Nephron (organoid): ENCODE measurements at regions not wholly inside any gene's neighbourhood (a gene's known extent, or its start where the extent isn't known, plus 50 kb on each side); places are given as distances from the start of the nearest gene placed in this dataset.

Source experiments
- H3K27ac Mint-ChIP-seq, 3 experiments: 2 replicates each; pipeline ENCODE4 v1.8.0; 2020; ENCODE audit warnings: mixed read lengths in 3 of 3, mild to moderate bottlenecking in 2 of 3, moderate library complexity in 1 of 3
- H3K27me3 Mint-ChIP-seq: 2 replicates; pipeline ENCODE4 v1.8.0; 2021; ENCODE audit warnings: low read depth, mild to moderate bottlenecking, moderate library complexity, mixed read lengths
- H3K36me3 Mint-ChIP-seq: 2 replicates; pipeline ENCODE4 v1.8.0; 2020; ENCODE audit warnings: low read depth, mixed read lengths
- H3K4me1 Mint-ChIP-seq: 2 replicates; pipeline ENCODE4 v1.8.0; 2020; ENCODE audit warnings: mixed read lengths
- H3K4me3 Mint-ChIP-seq, 3 experiments: 2 replicates each; pipeline ENCODE4 v1.8.0; 2020; ENCODE audit warnings: mild to moderate bottlenecking in 3 of 3, mixed read lengths in 3 of 3, moderate library complexity in 2 of 3
- H3K9me3 Mint-ChIP-seq: 2 replicates; pipeline ENCODE4 v1.8.0; 2020; ENCODE audit warnings: mixed read lengths
- TF ChIP-seq, protein P1 (sequence below), 3 experiments: fragments of 200-600 bp; sonication (generic); IDR thresholded peaks; one replicate each; pipeline ENCODE4 v1.5.0; 2021; ENCODE audit warnings: antibody characterized with exemption in 3 of 3; ENCODE audit not compliant: unreplicated experiment in 3 of 3

GRCh38 chr9:106421772-106422171 lies 441.2 kb upstream of the ZNF462 start:
- Mint-ChIP-seq H3K27me3 (no peaks in the 10 kb centered on the region), H3K9me3 (no peaks in the 10 kb centered on the region), H3K27ac (no peak overlapping the region), H3K4me1 (peaks cover 26% of the 10 kb centered on the region), H3K4me3 (no peak overlapping the region), H3K36me3 (no peaks in the 10 kb centered on the region)
- TF ChIP-seq, protein P1, sequence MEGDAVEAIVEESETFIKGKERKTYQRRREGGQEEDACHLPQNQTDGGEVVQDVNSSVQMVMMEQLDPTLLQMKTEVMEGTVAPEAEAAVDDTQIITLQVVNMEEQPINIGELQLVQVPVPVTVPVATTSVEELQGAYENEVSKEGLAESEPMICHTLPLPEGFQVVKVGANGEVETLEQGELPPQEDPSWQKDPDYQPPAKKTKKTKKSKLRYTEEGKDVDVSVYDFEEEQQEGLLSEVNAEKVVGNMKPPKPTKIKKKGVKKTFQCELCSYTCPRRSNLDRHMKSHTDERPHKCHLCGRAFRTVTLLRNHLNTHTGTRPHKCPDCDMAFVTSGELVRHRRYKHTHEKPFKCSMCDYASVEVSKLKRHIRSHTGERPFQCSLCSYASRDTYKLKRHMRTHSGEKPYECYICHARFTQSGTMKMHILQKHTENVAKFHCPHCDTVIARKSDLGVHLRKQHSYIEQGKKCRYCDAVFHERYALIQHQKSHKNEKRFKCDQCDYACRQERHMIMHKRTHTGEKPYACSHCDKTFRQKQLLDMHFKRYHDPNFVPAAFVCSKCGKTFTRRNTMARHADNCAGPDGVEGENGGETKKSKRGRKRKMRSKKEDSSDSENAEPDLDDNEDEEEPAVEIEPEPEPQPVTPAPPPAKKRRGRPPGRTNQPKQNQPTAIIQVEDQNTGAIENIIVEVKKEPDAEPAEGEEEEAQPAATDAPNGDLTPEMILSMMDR (IDR thresholded peaks at IDR 0.05; ENCODE audit: unreplicated experiment in 3 of 3), result no peak

GRCh38 chr9:106423575-106423974 lies 439.4 kb upstream of the ZNF462 start:
- Mint-ChIP-seq H3K27ac (no peak overlapping the region), H3K9me3 (no peaks in the 10 kb centered on the region), H3K27me3 (no peaks in the 10 kb centered on the region), H3K36me3 (no peaks in the 10 kb centered on the region), H3K4me1 (peaks cover 26% of the 10 kb centered on the region), H3K4me3 (no peak overlapping the region)
- TF ChIP-seq, protein P1 (IDR thresholded peaks at IDR 0.05; ENCODE audit: unreplicated experiment in 3 of 3), result no peak

DNA sequence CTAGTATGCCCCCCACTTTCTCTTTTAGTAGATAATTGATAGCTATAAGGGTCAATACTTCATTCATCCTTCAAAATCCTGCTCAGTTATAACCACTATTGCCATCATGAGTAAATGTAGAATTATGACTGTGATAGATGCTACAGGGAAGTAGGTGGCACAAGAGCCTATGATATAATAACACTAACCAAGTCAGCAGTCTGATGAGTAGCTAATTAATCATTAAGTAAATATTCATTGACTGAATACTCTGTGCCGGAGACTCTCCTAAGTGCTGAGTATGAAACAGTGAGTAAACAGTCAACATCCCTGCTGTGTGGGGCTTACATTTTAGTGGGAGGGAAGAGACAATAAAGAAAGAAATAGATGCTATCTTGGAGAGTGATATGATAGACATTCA lies 430.3 kb upstream of the ZNF462 start:
- no peak overlapping the region for H3K27ac Mint-ChIP-seq
- no peaks in the 10 kb centered on the region for H3K36me3 Mint-ChIP-seq
- H3K4me1 Mint-ChIP-seq, result no peaks in the 10 kb centered on the region
- no peak overlapping the region for H3K4me3 Mint-ChIP-seq
- TF ChIP-seq, protein P1 (IDR thresholded peaks at IDR 0.05; ENCODE audit: unreplicated experiment in 3 of 3), result no peak
- H3K27me3 Mint-ChIP-seq, result no peaks in the 10 kb centered on the region
- H3K9me3 Mint-ChIP-seq, result no peaks in the 10 kb centered on the region

DNA sequence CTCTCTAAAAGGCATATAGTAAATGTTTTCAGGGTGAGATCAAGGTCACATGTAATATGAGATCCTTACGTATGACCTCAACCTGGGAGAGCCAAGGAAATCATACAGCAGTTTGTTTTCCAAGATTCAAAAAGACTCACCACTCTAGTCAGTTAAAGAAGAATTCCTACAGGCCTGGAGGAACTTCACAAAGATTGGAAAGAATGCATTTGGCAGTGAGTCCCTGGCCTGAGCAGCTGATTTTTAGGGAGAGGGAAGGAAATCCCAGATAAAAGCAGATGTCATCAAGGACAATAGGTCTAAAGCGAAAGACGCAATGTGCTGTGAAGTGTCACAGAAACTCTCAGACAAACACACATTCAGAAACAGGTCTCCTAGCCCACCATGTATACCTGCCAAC lies 424.0 kb upstream of the ZNF462 start:
- Mint-ChIP-seq H3K27me3 (no peaks in the 10 kb centered on the region), H3K36me3 (no peaks in the 10 kb centered on the region), H3K9me3 (peaks cover 3% of the 10 kb centered on the region), H3K4me1 (peaks cover 11% of the 10 kb centered on the region), H3K4me3 (peak overlapping the region in 1 of 3 experiments; percentile 4), H3K27ac (peak overlapping the region; percentile 91 to 92 (median 92))
- TF ChIP-seq, protein P1 (IDR thresholded peaks at IDR 0.05; ENCODE audit: unreplicated experiment in 3 of 3), result no peak

DNA sequence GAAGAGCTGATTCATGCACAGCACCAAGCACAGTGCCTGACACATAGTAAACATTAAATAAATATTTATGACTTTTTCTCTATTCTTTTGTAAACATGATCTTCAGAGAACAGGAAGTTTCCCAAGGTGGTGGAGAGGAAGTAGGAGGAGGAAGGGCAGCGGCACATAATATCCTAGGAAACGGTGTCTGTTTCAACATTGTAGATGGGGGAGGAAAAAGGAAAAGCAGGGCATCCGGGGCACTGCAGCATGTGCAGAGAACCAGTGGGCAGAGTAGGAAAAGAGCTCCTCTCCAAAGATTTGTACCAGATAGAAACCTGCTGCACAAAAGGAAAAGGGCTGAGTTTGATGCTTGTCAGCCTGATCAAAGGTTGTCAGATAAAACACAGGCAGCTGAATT lies 421.7 kb upstream of the ZNF462 start:
- H3K4me1 Mint-ChIP-seq, result peaks cover 11% of the 10 kb centered on the region
- no peak overlapping the region for H3K4me3 Mint-ChIP-seq
- TF ChIP-seq, protein P1 (IDR thresholded peaks at IDR 0.05; ENCODE audit: unreplicated experiment in 3 of 3), result no peak
- no peak overlapping the region for H3K27ac Mint-ChIP-seq
- H3K9me3 Mint-ChIP-seq, result peaks cover 3% of the 10 kb centered on the region
- H3K27me3 Mint-ChIP-seq, result no peaks in the 10 kb centered on the region
- H3K36me3 Mint-ChIP-seq, result no peaks in the 10 kb centered on the region

DNA sequence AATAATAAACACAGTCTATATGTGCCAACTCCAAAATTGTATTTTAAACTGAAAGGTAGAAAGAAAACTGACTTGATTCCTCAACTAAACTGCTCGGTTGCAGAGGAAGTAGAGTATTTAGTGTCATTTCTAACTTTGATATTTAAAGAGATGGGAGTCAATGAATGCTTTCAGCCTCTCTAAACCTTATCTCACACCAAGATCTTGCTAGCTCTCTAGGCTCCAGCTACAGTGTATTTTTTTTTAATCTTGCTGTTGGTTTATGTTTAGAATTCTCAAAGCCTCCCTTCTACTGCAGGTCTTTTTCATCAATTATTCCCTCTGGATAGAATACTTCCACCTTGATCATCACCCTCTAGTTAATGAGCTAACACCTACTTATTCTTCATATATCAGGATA lies 419.4 kb upstream of the ZNF462 start:
- H3K27me3 Mint-ChIP-seq, result no peaks in the 10 kb centered on the region
- no peak overlapping the region for H3K27ac Mint-ChIP-seq
- TF ChIP-seq, protein P1 (IDR thresholded peaks at IDR 0.05; ENCODE audit: unreplicated experiment in 3 of 3), result no peak
- peaks cover 8% of the 10 kb centered on the region for H3K4me1 Mint-ChIP-seq
- H3K36me3 Mint-ChIP-seq, result no peaks in the 10 kb centered on the region
- peaks cover 3% of the 10 kb centered on the region for H3K9me3 Mint-ChIP-seq
- H3K4me3 Mint-ChIP-seq, result no peak overlapping the region
